ENCODE measurements at regions not wholly inside any gene's neighbourhood (a gene's known extent, or its start where the extent isn't known, plus 50 kb on each side); places are given as distances from the start of the nearest gene placed in this dataset.

GRCh38 chr2:42880738-42881690 is 88.6 kb upstream of the HAAO start:
- no peaks in the 10 kb centered on the region for H3F3A ChIP-seq (ENCODE audit: low read depth)
- H3K79me2 ChIP-seq (ENCODE audit: insufficient read depth, low read length), result no peaks in the 10 kb centered on the region
- no peaks in the 10 kb centered on the region for H3K36me3 ChIP-seq (ENCODE audit: insufficient read depth, low read length)
- no peak overlapping the region for H2AFZ ChIP-seq (ENCODE audit: low read length)
- no peak for TF ChIP-seq EZH2phosphoT487 (IDR thresholded peaks at IDR 0.05; ENCODE audit: borderline replicate concordance)
- TF ChIP-seq CTCF (conservative IDR thresholded peaks at IDR 0.05; ENCODE audit: low read length), result no peak
- no peak overlapping the region for H3K4me3 ChIP-seq (ENCODE audit: low read length, poor library complexity, severe bottlenecking)
- H3K27me3 ChIP-seq (ENCODE audit: insufficient read depth, low read length, poor library complexity, severe bottlenecking), result no peaks in the 10 kb centered on the region
- no peak overlapping the region for H3K9ac ChIP-seq (ENCODE audit: low read depth, low read length, poor library complexity, severe bottlenecking)
- no peaks in the 10 kb centered on the region for H3K4me1 ChIP-seq (ENCODE audit: insufficient read depth, low read length, poor library complexity, severe bottlenecking)
- no peaks in the 10 kb centered on the region for H4K20me1 ChIP-seq (ENCODE audit: insufficient read depth, low read length, poor library complexity, severe bottlenecking)
- H3K4me2 ChIP-seq (ENCODE audit: low read depth, low read length, poor library complexity, severe bottlenecking), result no peak overlapping the region
- H3K9me3 ChIP-seq (ENCODE audit: insufficient read depth, low read depth, low read length), result no peaks in the 10 kb centered on the region
- H3K9me2 ChIP-seq (replicated peaks; ENCODE audit: low read depth, low read length), result no peaks in the 10 kb centered on the region

- H3K4me1 ChIP-seq (ENCODE audit: insufficient read depth, low read length, poor library complexity, severe bottlenecking), result no peaks in the 10 kb centered on the region
- no peaks in the 10 kb centered on the region for H3K27me3 ChIP-seq (ENCODE audit: insufficient read depth, low read length, poor library complexity, severe bottlenecking)
- no peak overlapping the region for H3K4me3 ChIP-seq (ENCODE audit: low read length, poor library complexity, severe bottlenecking)
- H4K20me1 ChIP-seq (ENCODE audit: insufficient read depth, low read length, poor library complexity, severe bottlenecking), result no peaks in the 10 kb centered on the region
- H2AFZ ChIP-seq (ENCODE audit: low read length), result no peak overlapping the region
- no peak overlapping the region for H3K9ac ChIP-seq (ENCODE audit: low read depth, low read length, poor library complexity, severe bottlenecking)
- no peaks in the 10 kb centered on the region for H3K9me3 ChIP-seq (ENCODE audit: insufficient read depth, low read depth, low read length)
- TF ChIP-seq CTCF (conservative IDR thresholded peaks at IDR 0.05; ENCODE audit: low read length) (no peak), EZH2phosphoT487 (IDR thresholded peaks at IDR 0.05; ENCODE audit: borderline replicate concordance) (no peak)
- no peaks in the 10 kb centered on the region for H3K79me2 ChIP-seq (ENCODE audit: insufficient read depth, low read length)
- no peak overlapping the region for H3K4me2 ChIP-seq (ENCODE audit: low read depth, low read length, poor library complexity, severe bottlenecking)
- no peaks in the 10 kb centered on the region for H3K36me3 ChIP-seq (ENCODE audit: insufficient read depth, low read length)
- no peaks in the 10 kb centered on the region for H3K9me2 ChIP-seq (replicated peaks; ENCODE audit: low read depth, low read length)
- H3F3A ChIP-seq (ENCODE audit: low read depth), result no peaks in the 10 kb centered on the region
Observed at GRCh38 chr2:42879913-42880737, 87.7 kb upstream of the HAAO start.

- Histone ChIP-seq H4K20me1 (ENCODE audit: insufficient read depth, low read length, poor library complexity, severe bottlenecking) (no peaks in the 10 kb centered on the region), H3K4me1 (ENCODE audit: insufficient read depth, low read length, poor library complexity, severe bottlenecking) (no peaks in the 10 kb centered on the region), H3K27me3 (ENCODE audit: insufficient read depth, low read length, poor library complexity, severe bottlenecking) (no peaks in the 10 kb centered on the region), H3K9me3 (ENCODE audit: insufficient read depth, low read depth, low read length) (no peaks in the 10 kb centered on the region), H3K79me2 (ENCODE audit: insufficient read depth, low read length) (no peaks in the 10 kb centered on the region), H3K4me2 (ENCODE audit: low read depth, low read length, poor library complexity, severe bottlenecking) (no peak overlapping the region), H3K9me2 (replicated peaks; ENCODE audit: low read depth, low read length) (no peaks in the 10 kb centered on the region), H3K4me3 (ENCODE audit: low read length, poor library complexity, severe bottlenecking) (no peak overlapping the region), H3K36me3 (ENCODE audit: insufficient read depth, low read length) (no peaks in the 10 kb centered on the region), H3K9ac (ENCODE audit: low read depth, low read length, poor library complexity, severe bottlenecking) (no peak overlapping the region), H3F3A (ENCODE audit: low read depth) (no peaks in the 10 kb centered on the region), H2AFZ (ENCODE audit: low read length) (no peak overlapping the region)
- TF ChIP-seq CTCF (conservative IDR thresholded peaks at IDR 0.05; ENCODE audit: low read length) (no peak), EZH2phosphoT487 (IDR thresholded peaks at IDR 0.05; ENCODE audit: borderline replicate concordance) (no peak)
Observed at GRCh38 chr2:42879121-42879705, 86.8 kb upstream of the HAAO start.

Data from Loucy (cell line).